HepG2 (cell line): ENCODE measurements at regions not wholly inside any gene's neighbourhood (a gene's known extent, or its start where the extent isn't known, plus 50 kb on each side); places are given as distances from the start of the nearest gene placed in this dataset.

Experiments used
- ARHGAP35 ChIP-seq: sonication (generic); formaldehyde crosslinking; IDR thresholded peaks from 2 replicates; pipeline ENCODE4 v1.9.0; 2022; ENCODE audit warnings: mild to moderate bottlenecking, inconsistent platforms, moderate library complexity, missing genetic modification reagents, borderline replicate concordance
- BCL3 ChIP-seq: sonication (generic); formaldehyde crosslinking; IDR thresholded peaks from 2 replicates; pipeline ENCODE4 v1.5.1; 2020; ENCODE audit warnings: mild to moderate bottlenecking, missing genetic modification reagents, moderate library complexity
- ELF4 ChIP-seq: sonication (generic); formaldehyde crosslinking; IDR thresholded peaks from 2 replicates; pipeline ENCODE4 v1.5.0; 2020; ENCODE audit warnings: missing genetic modification reagents, mild to moderate bottlenecking, moderate library complexity, borderline replicate concordance
- HOXA5 ChIP-seq: sonication (generic); formaldehyde crosslinking; IDR thresholded peaks from 2 replicates; pipeline ENCODE4 v1.4.0; 2020; ENCODE audit warnings: missing genetic modification reagents
- NCOA5 ChIP-seq: sonication (generic); formaldehyde crosslinking; IDR thresholded peaks from 2 replicates; pipeline ENCODE4 v1.4.0; 2020; ENCODE audit warnings: missing genetic modification reagents
- NFKB2 ChIP-seq: sonication (generic); formaldehyde crosslinking; IDR thresholded peaks from 2 replicates; pipeline ENCODE4 v1.4.0; 2020; ENCODE audit warnings: missing genetic modification reagents, borderline replicate concordance
- PRDM4 ChIP-seq: sonication (generic); formaldehyde crosslinking; IDR thresholded peaks from 2 replicates; pipeline ENCODE4 v1.9.0; 2021; ENCODE audit warnings: missing genetic modification reagents, borderline replicate concordance
- REST ChIP-seq, 2 experiments: IDR thresholded peaks; 2 replicates each; pipeline ENCODE4 v1.6.1; 2011 to 2012; ENCODE audit warnings: low read length in 2 of 2, borderline replicate concordance in 1 of 2, low read depth in 1 of 2, mild to moderate bottlenecking in 1 of 2, moderate library complexity in 1 of 2
- STAG1 ChIP-seq: sonication (generic); formaldehyde crosslinking; IDR thresholded peaks from 2 replicates; pipeline ENCODE4 v1.4.0; 2020; ENCODE audit warnings: missing genetic modification reagents
- ZBTB26 ChIP-seq: IDR thresholded peaks from 2 replicates; pipeline ENCODE4 v1.6.1; 2016; ENCODE audit warnings: missing compliant biosample characterization, missing genetic modification reagents, borderline replicate concordance
- ZNF276 ChIP-seq: sonication (generic); formaldehyde crosslinking; IDR thresholded peaks from 2 replicates; pipeline ENCODE4 v1.4.0; 2020; ENCODE audit warnings: mild to moderate bottlenecking, low read depth, missing genetic modification reagents
- ZNF362 ChIP-seq: sonication (generic); formaldehyde crosslinking; IDR thresholded peaks from 2 replicates; pipeline ENCODE4 v1.4.0; 2020; ENCODE audit warnings: missing genetic modification reagents, mild to moderate bottlenecking, borderline replicate concordance
- ZNF691 ChIP-seq: sonication (generic); formaldehyde crosslinking; IDR thresholded peaks from 2 replicates; pipeline ENCODE4 v1.4.0; 2020; ENCODE audit warnings: missing genetic modification reagents, low read depth, mild to moderate bottlenecking, borderline replicate concordance

GRCh38 chr3:188052169-188053035, 101.6 kb upstream of the LPP start (continued):
- TF ChIP-seq NCOA5 (CRISPR knock-in tag) (no peak), ARHGAP35 (CRISPR knock-in tag) (no peak; the same call in 1 of the 2 replicates), ZNF362 (CRISPR knock-in tag) (peak; percentile 43; the same call in 1 of the 2 replicates), REST (IDR thresholded peaks at IDR 0.05; ENCODE audit: borderline replicate concordance in 1 of 2, low read depth in 1 of 2, low read length in 2 of 2) (0 out of 4 replicates have a peak, but pooled peaks of 1 of the 2 experiments have one; percentile 19), ELF4 (no peak), ZNF691 (CRISPR knock-in tag) (peak; percentile 80; the same call in 1 of the 2 replicates), NFKB2 (CRISPR knock-in tag) (peak; percentile 83; the same call in 1 of the 2 replicates), ZBTB26 (no peak), HOXA5 (no peak), BCL3 (CRISPR knock-in tag) (peak; percentile 52; the same call in 1 of the 2 replicates), ZNF276 (peak; percentile 66; the same call in 1 of the 2 replicates), PRDM4 (no peak), STAG1 (CRISPR knock-in tag) (peak; percentile 88)
